Kidney epithelial cell (primary cell): ENCODE measurements at regions not wholly inside any gene's neighbourhood (a gene's known extent, or its start where the extent isn't known, plus 50 kb on each side); places are given as distances from the start of the nearest gene placed in this dataset.

Experiments used
- DNase-seq: peaks from one replicate; pipeline ENCODE4 v3.0.0-alpha.2; 2010; ENCODE audit warnings: low read depth
- H3K27me3 ChIP-seq: 2 replicates; pipeline ENCODE4 v1.6.0; 2011; ENCODE audit warnings: low read length; ENCODE audit not compliant: control insufficient read depth, insufficient read depth
- H3K36me3 ChIP-seq: 2 replicates; pipeline ENCODE4 v1.5.1; 2011; ENCODE audit warnings: low read length; ENCODE audit not compliant: control insufficient read depth, insufficient read depth
- H3K4me3 ChIP-seq: 2 replicates; pipeline ENCODE4 v1.5.1; 2011; ENCODE audit warnings: low read depth, mild to moderate bottlenecking, control low read depth, low read length
- TF ChIP-seq, protein P1 (sequence below): IDR thresholded peaks from 2 replicates; pipeline ENCODE4 v1.5.1; 2011; ENCODE audit warnings: mild to moderate bottlenecking, moderate library complexity, low read length, control low read depth, inconsistent platforms; ENCODE audit not compliant: insufficient read depth, poor library complexity, severe bottlenecking

DNA sequence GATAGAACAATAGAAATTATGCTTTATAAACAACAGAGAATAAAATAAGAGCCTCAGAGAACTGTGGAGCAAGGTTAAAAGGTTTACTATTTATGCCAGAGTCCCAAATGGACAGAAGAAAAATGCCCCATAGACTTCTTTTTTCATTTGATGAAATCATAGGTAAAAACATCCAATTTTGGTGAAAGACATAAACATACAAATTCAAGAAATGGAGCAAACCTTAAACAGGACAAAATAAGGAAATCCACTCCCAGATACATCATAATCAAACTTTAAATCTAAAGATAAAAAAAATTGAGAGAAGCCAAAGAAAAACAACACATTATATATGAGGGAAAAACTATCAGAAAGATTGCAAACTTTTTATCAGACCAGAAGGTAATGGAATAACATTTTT is 182.8 kb downstream of the GADD45G start:
- H3K36me3 ChIP-seq, result no peaks in the 10 kb centered on the region
- TF ChIP-seq, protein P1, sequence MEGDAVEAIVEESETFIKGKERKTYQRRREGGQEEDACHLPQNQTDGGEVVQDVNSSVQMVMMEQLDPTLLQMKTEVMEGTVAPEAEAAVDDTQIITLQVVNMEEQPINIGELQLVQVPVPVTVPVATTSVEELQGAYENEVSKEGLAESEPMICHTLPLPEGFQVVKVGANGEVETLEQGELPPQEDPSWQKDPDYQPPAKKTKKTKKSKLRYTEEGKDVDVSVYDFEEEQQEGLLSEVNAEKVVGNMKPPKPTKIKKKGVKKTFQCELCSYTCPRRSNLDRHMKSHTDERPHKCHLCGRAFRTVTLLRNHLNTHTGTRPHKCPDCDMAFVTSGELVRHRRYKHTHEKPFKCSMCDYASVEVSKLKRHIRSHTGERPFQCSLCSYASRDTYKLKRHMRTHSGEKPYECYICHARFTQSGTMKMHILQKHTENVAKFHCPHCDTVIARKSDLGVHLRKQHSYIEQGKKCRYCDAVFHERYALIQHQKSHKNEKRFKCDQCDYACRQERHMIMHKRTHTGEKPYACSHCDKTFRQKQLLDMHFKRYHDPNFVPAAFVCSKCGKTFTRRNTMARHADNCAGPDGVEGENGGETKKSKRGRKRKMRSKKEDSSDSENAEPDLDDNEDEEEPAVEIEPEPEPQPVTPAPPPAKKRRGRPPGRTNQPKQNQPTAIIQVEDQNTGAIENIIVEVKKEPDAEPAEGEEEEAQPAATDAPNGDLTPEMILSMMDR, result no peak
- no peak overlapping the region for H3K4me3 ChIP-seq
- DNase-seq, result no peak
- H3K27me3 ChIP-seq, result peaks cover 3% of the 10 kb centered on the region

DNA sequence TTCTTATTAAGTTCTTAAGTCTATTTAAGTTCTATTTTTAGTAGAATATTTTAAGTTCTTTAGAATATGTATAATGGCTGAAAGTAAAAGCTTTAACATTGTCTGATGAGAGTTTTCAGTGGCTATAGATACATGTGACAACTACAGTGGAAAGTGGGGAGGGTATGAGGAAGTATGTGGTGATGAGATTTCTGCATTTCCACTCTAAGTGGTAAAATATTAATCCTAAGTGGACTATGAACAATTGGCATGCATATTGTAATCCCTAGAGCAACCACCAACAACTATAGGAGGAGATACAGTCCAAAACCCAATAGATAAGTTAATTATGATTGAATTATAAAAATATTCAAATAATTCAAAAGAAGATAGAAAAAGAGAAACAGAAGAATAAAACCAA is 183.6 kb downstream of the GADD45G start:
- TF ChIP-seq, protein P1, result no peak
- Histone ChIP-seq H3K4me3 (no peak overlapping the region), H3K36me3 (no peaks in the 10 kb centered on the region), H3K27me3 (peaks cover 3% of the 10 kb centered on the region)
- no peak for DNase-seq

DNA sequence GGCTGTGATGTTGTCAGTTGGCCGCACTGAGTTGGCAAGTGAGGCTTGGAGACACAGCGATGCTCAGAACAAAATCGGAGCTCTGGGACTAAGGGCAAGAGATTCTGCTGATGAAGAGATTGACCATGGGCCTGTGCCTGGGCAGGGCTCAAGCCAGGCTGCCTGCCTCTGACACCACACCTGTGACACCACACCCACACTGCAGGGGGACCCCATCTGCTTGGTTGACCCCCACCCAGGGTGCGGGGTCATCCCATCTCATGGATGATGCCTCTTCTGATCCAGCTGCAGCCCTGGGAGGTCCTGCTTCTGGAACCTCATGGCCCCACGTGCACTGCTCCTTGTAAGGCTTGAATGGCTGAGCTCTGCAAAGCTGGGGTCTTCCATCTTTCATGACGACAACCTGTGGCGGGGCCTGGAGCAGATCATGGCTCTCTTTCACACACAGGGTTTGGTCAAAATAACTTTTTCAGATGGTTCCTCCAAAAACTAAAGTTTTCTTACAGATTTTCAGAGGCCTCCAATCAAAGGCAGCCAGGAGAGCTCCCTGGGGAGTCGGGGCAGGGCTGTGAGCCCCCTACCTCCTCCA is 185.2 kb downstream of the GADD45G start:
- TF ChIP-seq, protein P1, result no peak
- H3K36me3 ChIP-seq, result no peaks in the 10 kb centered on the region
- H3K27me3 ChIP-seq, result peaks cover 3% of the 10 kb centered on the region
- no peak for DNase-seq
- no peak overlapping the region for H3K4me3 ChIP-seq

DNA sequence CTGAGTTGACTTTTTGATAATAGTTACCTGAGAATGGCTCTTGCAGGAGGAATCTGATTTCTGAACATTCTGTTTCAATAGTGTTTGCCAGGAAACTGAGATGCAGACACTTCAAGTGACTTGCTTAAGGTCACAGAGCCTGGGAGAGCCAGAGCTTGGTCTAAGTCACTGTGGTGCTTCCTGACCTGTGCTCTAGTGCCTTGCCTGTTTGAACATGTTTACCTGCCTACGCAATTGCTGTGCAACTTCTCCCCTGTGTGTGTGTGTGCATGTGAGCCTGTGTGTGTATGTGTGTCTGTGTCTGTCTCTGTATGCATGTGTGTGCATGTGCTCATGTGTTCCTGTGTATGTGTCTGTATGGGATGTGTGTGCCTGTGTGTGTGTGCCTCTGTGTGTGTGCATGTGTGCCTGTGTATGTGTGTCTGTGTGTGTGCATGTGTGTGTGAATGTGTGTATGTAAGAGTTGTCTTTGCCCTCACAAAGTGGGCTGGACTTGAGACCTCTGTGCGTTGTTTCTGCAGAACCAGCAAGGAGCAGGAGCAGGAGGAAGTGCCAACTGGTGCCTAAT is 185.8 kb downstream of the GADD45G start:
- DNase-seq, result no peak
- TF ChIP-seq, protein P1, result no peak
- Histone ChIP-seq H3K36me3 (no peaks in the 10 kb centered on the region), H3K4me3 (no peak overlapping the region), H3K27me3 (peaks cover 3% of the 10 kb centered on the region)

DNA sequence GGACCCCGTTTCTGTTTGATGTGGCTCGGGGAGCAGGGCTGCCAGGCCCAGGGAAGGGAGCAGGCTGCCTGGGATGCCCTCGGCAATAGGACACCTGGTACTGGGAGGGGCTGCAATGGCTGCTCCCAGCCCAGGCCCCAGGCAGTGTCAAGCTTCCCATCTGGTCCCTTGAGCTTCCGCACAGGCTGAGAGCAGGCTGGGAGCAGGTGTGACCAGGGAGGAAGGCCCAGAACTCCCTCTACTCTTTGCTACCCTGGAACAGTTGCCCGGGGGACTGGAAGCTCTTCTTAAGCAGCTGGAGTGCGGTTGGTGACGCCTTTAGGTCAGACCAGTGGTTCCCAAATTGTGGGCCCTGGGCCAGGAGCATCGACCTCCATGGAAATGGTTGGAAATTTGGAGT is 186.9 kb downstream of the GADD45G start:
- Histone ChIP-seq H3K36me3 (no peaks in the 10 kb centered on the region), H3K4me3 (no peak overlapping the region), H3K27me3 (peaks cover 3% of the 10 kb centered on the region)
- DNase-seq, result no peak
- TF ChIP-seq, protein P1, result no peak
